Nephron progenitor cell (in vitro differentiated cells): ENCODE measurements at regions not wholly inside any gene's neighbourhood (a gene's known extent, or its start where the extent isn't known, plus 50 kb on each side); places are given as distances from the start of the nearest gene placed in this dataset.

ENCODE experiments used
- DNase-seq: peaks from one replicate; pipeline ENCODE4 v3.0.0; 2021
- H3K27ac Mint-ChIP-seq: 2 replicates; pipeline ENCODE4 v1.8.0; 2021; ENCODE audit warnings: mild to moderate bottlenecking, moderate library complexity, mixed read lengths
- H3K27me3 Mint-ChIP-seq: 2 replicates; pipeline ENCODE4 v1.8.0; 2021; ENCODE audit warnings: mild to moderate bottlenecking, low read depth, mixed read lengths; ENCODE audit not compliant: poor library complexity
- H3K36me3 Mint-ChIP-seq: 2 replicates; pipeline ENCODE4 v1.8.0; 2021; ENCODE audit warnings: low read depth, mixed read lengths
- H3K4me1 Mint-ChIP-seq: 2 replicates; pipeline ENCODE4 v1.8.0; 2021; ENCODE audit warnings: mixed read lengths
- H3K4me3 Mint-ChIP-seq: 2 replicates; pipeline ENCODE4 v1.8.0; 2021; ENCODE audit warnings: mild to moderate bottlenecking, moderate library complexity, mixed read lengths
- H3K9me3 Mint-ChIP-seq: 2 replicates; pipeline ENCODE4 v1.8.0; 2021; ENCODE audit warnings: mild to moderate bottlenecking, moderate library complexity, mixed read lengths
- CTCF ChIP-seq: fragments of 200-600 bp; sonication (generic); IDR thresholded peaks from 2 replicates; pipeline ENCODE4 v1.5.0; 2021; ENCODE audit warnings: antibody characterized with exemption

GRCh38 chr18:38895560-38895959, 1330.0 kb upstream of the CELF4 start:
- H3K27ac Mint-ChIP-seq = no peak overlapping the region
- no peaks in the 10 kb centered on the region for H3K27me3 Mint-ChIP-seq
- no peak for TF ChIP-seq CTCF
- no peak overlapping the region for H3K4me3 Mint-ChIP-seq
- no peaks in the 10 kb centered on the region for H3K9me3 Mint-ChIP-seq
- DNase-seq = no peak
- no peaks in the 10 kb centered on the region for H3K4me1 Mint-ChIP-seq
- H3K36me3 Mint-ChIP-seq = no peaks in the 10 kb centered on the region

- no peak for DNase-seq
- TF ChIP-seq CTCF = no peak
- no peak overlapping the region for H3K4me3 Mint-ChIP-seq
Observed at GRCh38 chr18:38887671-38888020, 1322.0 kb upstream of the CELF4 start.

GRCh38 chr18:38886861-38887670, 1321.5 kb upstream of the CELF4 start:
- no peaks in the 10 kb centered on the region for H3K27me3 Mint-ChIP-seq
- H3K36me3 Mint-ChIP-seq = no peaks in the 10 kb centered on the region
- no peak for TF ChIP-seq CTCF
- no peak overlapping the region for H3K27ac Mint-ChIP-seq
- no peak overlapping the region for H3K4me3 Mint-ChIP-seq
- no peaks in the 10 kb centered on the region for H3K4me1 Mint-ChIP-seq
- H3K9me3 Mint-ChIP-seq = no peaks in the 10 kb centered on the region
- DNase-seq = no peak

More at GRCh38 chr18:38887671-38888020, 1322.0 kb upstream of the CELF4 start:
- Mint-ChIP-seq H3K36me3 (no peaks in the 10 kb centered on the region), H3K27ac (no peak overlapping the region), H3K4me1 (no peaks in the 10 kb centered on the region), H3K9me3 (no peaks in the 10 kb centered on the region), H3K27me3 (no peaks in the 10 kb centered on the region)

GRCh38 chr18:38886235-38886634, 1320.6 kb upstream of the CELF4 start:
- no peak for TF ChIP-seq CTCF
- Mint-ChIP-seq H3K36me3 (no peaks in the 10 kb centered on the region), H3K27ac (no peak overlapping the region), H3K27me3 (no peaks in the 10 kb centered on the region), H3K4me1 (no peaks in the 10 kb centered on the region), H3K9me3 (no peaks in the 10 kb centered on the region), H3K4me3 (no peak overlapping the region)
- DNase-seq = no peak

- no peak overlapping the region for H3K4me3 Mint-ChIP-seq
- no peak for TF ChIP-seq CTCF
- no peaks in the 10 kb centered on the region for H3K4me1 Mint-ChIP-seq
- H3K36me3 Mint-ChIP-seq = no peaks in the 10 kb centered on the region
- no peak for DNase-seq
- peaks cover 6% of the 10 kb centered on the region for H3K27me3 Mint-ChIP-seq
- no peak overlapping the region for H3K27ac Mint-ChIP-seq
- H3K9me3 Mint-ChIP-seq = no peaks in the 10 kb centered on the region
Observed at GRCh38 chr18:38884050-38884449, 1318.5 kb upstream of the CELF4 start.

- Mint-ChIP-seq H3K36me3 (no peaks in the 10 kb centered on the region), H3K4me3 (no peak overlapping the region), H3K27me3 (peaks cover 6% of the 10 kb centered on the region), H3K27ac (no peak overlapping the region), H3K9me3 (no peaks in the 10 kb centered on the region), H3K4me1 (no peaks in the 10 kb centered on the region)
- no peak for TF ChIP-seq CTCF
- DNase-seq = no peak
Observed at GRCh38 chr18:38883111-38883510, 1317.5 kb upstream of the CELF4 start.
